NT2/D1 (cell line): ENCODE measurements at regions not wholly inside any gene's neighbourhood (a gene's known extent, or its start where the extent isn't known, plus 50 kb on each side); places are given as distances from the start of the nearest gene placed in this dataset.

Source experiments
- SUZ12 ChIP-seq: IDR thresholded peaks from 2 replicates; pipeline ENCODE4 v1.6.1; 2011; ENCODE audit not compliant: insufficient read length, insufficient read depth; ENCODE audit errors: extremely low read depth
- YY1 ChIP-seq: IDR thresholded peaks from 2 replicates; pipeline ENCODE4 v1.6.1; 2011; ENCODE audit not compliant: insufficient read length, insufficient read depth
- ZNF274 ChIP-seq: IDR thresholded peaks from 2 replicates; pipeline ENCODE4 v1.6.1; 2011; ENCODE audit warnings: mild to moderate bottlenecking, low read depth, low read length

GRCh38 chr20:61125546-61126180 is 126.4 kb upstream of the CDH4 start:
- TF ChIP-seq YY1 (no peak), ZNF274 (no peak), SUZ12 (no peak)
